ENCODE measurements at regions not wholly inside any gene's neighbourhood (a gene's known extent, or its start where the extent isn't known, plus 50 kb on each side); places are given as distances from the start of the nearest gene placed in this dataset.

DNA sequence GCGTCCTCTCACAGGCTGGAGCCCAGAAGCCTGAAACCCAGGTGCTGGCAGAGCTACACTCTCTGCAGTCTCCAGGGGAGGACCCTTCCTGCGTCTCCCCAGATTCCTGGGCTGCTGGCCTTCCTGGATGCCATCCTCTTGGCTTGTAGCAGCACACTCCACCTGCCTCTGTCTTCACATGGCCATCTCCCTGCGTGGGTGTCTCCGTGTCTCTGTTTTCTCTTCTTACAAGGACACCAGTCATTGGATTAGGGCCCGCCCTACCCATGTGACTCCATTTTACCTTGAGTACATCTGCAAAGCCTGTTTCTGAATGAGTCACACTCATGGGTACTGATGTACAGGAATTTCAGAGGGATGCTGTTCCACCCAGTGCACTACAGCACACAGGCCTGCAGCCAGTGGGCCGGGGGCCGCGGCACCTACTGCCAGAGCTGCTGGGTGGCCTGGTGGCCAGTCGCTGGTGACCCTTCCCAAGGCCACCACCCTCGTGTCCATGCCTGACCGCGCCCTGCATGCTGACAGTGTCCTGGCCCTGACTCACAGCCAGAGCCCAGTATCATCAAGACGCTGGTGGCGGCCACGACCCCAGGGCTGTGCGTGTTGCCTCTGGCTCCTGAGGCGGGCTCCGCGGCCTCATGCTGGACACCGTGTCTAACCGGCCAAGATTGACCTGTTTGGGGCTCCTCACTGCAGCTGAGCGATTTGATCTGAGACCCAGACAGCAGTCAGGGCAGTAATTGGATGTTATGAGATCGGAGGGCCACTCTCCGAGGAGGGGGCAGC lies 63.6 kb upstream of the NKX1-1 start:
- Histone ChIP-seq H3K27me3 (peaks cover 85% of the 10 kb centered on the region), H3K4me1 (peaks cover 0 to 14% (median 6%) of the 10 kb centered on the region in 3 donors), H3K4me3 (no peak overlapping the region), H3K36me3 (no peaks in the 10 kb centered on the region), H3K27ac (no peak overlapping the region), H3K9me3 (no peaks in the 10 kb centered on the region)
- 88% methylated on average over 2 to 5 of the region's 24 CpGs for WGBS, 2 donors (ENCODE audit: low coverage in 1 of 2)
- TF ChIP-seq, protein P1, sequence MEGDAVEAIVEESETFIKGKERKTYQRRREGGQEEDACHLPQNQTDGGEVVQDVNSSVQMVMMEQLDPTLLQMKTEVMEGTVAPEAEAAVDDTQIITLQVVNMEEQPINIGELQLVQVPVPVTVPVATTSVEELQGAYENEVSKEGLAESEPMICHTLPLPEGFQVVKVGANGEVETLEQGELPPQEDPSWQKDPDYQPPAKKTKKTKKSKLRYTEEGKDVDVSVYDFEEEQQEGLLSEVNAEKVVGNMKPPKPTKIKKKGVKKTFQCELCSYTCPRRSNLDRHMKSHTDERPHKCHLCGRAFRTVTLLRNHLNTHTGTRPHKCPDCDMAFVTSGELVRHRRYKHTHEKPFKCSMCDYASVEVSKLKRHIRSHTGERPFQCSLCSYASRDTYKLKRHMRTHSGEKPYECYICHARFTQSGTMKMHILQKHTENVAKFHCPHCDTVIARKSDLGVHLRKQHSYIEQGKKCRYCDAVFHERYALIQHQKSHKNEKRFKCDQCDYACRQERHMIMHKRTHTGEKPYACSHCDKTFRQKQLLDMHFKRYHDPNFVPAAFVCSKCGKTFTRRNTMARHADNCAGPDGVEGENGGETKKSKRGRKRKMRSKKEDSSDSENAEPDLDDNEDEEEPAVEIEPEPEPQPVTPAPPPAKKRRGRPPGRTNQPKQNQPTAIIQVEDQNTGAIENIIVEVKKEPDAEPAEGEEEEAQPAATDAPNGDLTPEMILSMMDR (IDR thresholded peaks at IDR 0.05): no peak
- TF ChIP-seq EP300 (IDR thresholded peaks at IDR 0.05): no peak
- TF ChIP-seq POLR2AphosphoS5 (IDR thresholded peaks at IDR 0.05): no peak
- no peak for TF ChIP-seq POLR2A (IDR thresholded peaks at IDR 0.05)
- ATAC-seq: no peak

DNA sequence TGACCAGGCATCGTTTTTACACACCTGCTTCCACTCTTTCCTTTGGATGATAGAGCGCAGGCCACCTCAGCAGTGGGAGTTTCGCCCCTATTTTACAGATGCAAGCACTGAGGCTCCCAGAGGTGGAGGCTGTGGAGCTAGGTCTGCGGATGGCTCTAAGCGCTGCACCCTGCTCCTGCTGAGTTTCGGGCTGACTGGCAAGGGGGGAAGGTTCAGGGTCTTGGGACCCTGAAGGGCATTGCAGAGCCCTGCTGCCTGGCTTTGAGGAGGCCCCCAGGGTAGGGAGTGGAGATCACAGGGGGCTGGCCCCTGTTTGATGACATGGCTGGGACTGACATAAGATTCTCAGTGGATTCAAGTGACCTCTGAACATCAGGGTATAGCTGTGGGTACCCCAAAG lies 62.8 kb upstream of the NKX1-1 start:
- H3K4me1 ChIP-seq: peaks cover 0 to 14% (median 6%) of the 10 kb centered on the region in 3 donors
- peaks cover 85% of the 10 kb centered on the region for H3K27me3 ChIP-seq
- H3K36me3 ChIP-seq: no peaks in the 10 kb centered on the region
- no peaks in the 10 kb centered on the region for H3K9me3 ChIP-seq
- H3K4me3 ChIP-seq: no peak overlapping the region
- no peak for ATAC-seq
- WGBS, 2 donors (ENCODE audit: low coverage in 1 of 2): no CpG with 5 or more reads among the region's 6 CpGs
- H3K27ac ChIP-seq: no peak overlapping the region
- TF ChIP-seq, protein P1 (IDR thresholded peaks at IDR 0.05): no peak
- no peak for TF ChIP-seq POLR2A (IDR thresholded peaks at IDR 0.05)
- TF ChIP-seq EP300 (IDR thresholded peaks at IDR 0.05): no peak
- TF ChIP-seq POLR2AphosphoS5 (IDR thresholded peaks at IDR 0.05): no peak

DNA sequence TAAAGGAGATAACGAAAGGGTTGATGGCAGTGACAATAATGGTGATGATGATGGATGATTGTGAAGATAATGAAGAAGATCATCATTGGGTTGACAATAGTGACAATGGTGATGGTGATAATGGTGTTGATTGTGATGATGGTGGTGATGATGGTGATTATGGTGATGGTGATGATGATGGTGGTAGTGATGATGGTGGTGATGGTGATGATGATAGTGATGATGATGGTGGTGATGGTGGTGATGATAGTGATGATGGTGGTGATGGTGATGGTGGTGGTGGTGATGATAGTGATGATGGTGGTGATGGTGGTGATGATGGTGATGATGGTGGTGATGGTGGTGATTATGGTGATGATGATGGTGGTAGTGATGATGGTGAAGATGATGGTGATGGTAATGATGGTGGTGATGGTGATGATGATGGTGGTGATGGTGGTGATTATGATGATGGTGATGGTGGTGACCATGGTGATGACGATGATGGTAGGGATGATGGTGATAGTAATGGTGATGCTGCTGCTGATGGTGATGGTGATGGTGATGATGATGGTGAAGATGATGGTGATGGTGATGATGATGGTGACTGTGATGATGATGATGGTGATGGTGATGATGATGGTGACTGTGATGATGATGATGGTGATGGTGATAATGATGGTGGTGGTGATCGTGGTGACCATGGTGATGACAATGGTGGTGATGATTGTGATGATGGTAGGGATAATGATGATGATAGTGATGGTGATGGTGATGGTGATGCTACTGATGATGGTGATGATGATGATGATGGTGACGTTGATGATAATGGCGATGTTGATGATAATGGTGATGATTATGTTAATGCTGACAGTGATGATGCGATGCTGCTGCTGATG lies 61.6 kb upstream of the NKX1-1 start:
- 86 to 96% methylated on average over 6 of the region's 6 CpGs for WGBS, 2 donors (ENCODE audit: low coverage in 1 of 2)
- Histone ChIP-seq H3K36me3 (no peaks in the 10 kb centered on the region), H3K27me3 (peaks cover 85% of the 10 kb centered on the region)

DNA sequence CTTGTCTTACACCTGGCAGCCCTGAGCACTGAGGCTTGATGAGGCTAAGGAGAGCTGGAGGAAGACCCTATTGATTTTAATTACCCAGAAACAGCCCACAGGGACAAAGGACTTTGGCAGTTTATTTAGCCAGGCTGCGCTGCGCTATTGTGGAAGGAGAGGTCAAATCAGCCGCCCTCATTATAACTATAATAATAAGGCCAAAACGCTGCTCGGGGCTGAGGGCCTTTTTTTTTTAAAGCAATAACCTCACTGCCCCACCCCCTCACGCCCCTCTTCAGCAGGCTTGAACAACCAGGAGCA lies 60.6 kb upstream of the NKX1-1 start:
- 74 to 80% methylated on average over 5 to 6 of the region's 6 CpGs for whole genome bisulfite sequencing, 2 donors (ENCODE audit: low coverage in 1 of 2)
- TF ChIP-seq EP300 (IDR thresholded peaks at IDR 0.05) (no peak), POLR2A (IDR thresholded peaks at IDR 0.05) (no peak), POLR2AphosphoS5 (IDR thresholded peaks at IDR 0.05) (no peak)
- TF ChIP-seq, protein P1 (IDR thresholded peaks at IDR 0.05): no peak
- Histone ChIP-seq H3K9me3 (no peaks in the 10 kb centered on the region), H3K4me3 (no peak overlapping the region), H3K4me1 (peaks cover 0 to 7% (median under 1%) of the 10 kb centered on the region in 3 donors), H3K27me3 (peaks cover 85% of the 10 kb centered on the region), H3K36me3 (no peaks in the 10 kb centered on the region), H3K27ac (no peak overlapping the region)
- no peak for ATAC-seq

More for the DNA sequence above, 61.6 kb upstream of the NKX1-1 start:
- TF ChIP-seq EP300 (IDR thresholded peaks at IDR 0.05): no peak
- peaks cover 0 to 14% (median 6%) of the 10 kb centered on the region in 3 donors for H3K4me1 ChIP-seq
- ATAC-seq: no peak
- H3K4me3 ChIP-seq: no peak overlapping the region
- H3K27ac ChIP-seq: no peak overlapping the region
- H3K9me3 ChIP-seq: no peaks in the 10 kb centered on the region

DNA sequence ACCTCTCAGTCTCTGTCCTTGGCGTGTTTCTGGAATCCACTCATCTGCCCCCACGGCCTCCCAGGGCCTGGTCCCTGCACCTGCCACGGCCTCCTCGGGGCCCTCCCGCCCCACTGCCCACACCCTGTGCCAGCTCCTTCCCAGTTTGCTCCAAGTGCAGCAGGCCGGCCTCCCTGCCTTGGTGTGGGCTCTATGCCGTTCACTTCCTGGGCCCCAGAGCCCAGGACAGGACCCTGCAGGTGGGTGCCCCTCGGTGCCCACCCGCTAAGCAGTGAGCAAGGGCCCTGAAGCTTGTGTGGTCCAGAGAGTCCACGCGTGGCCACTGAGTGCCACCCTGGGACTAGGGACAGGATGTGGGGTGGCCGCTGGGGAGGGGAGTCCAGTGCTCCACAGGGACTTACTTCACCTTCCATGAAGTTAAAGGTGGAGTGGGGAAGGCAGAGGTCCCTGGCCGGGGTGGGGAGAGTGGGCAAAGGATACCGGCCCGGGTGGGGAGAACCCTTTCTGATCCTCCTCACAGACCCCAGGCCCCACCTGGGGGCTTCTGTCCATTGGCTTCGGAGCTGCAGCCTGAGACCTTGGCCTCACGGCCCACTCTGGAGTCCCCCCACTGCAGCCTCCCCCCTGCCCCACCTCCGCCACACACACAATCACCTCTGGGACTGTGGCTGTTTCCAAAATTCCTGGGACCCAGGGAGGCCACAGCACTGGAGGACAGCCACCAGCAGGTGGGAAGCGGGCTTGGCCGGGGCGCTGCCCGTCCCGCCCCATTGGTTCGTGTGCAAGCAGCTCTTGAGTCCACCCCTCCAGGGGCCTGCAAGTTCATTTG lies 60.0 kb upstream of the NKX1-1 start:
- H3K9me3 ChIP-seq: no peaks in the 10 kb centered on the region
- no peaks in the 10 kb centered on the region for H3K36me3 ChIP-seq
- H3K27ac ChIP-seq: no peak overlapping the region
- peaks cover 0 to 1% (median 0%) of the 10 kb centered on the region in 3 donors for H3K4me1 ChIP-seq
- TF ChIP-seq POLR2A (IDR thresholded peaks at IDR 0.05): no peak
- no peak for TF ChIP-seq EP300 (IDR thresholded peaks at IDR 0.05)
- TF ChIP-seq POLR2AphosphoS5 (IDR thresholded peaks at IDR 0.05): no peak
- TF ChIP-seq, protein P1 (IDR thresholded peaks at IDR 0.05): no peak
- H3K27me3 ChIP-seq: peaks cover 85% of the 10 kb centered on the region
- ATAC-seq: no peak
- 71% methylated on average over 1 of the region's 24 CpGs; no CpG with 5 or more reads in 1 of the 2 donors for WGBS, 2 donors (ENCODE audit: low coverage in 1 of 2)
- H3K4me3 ChIP-seq: no peak overlapping the region
